DOHH2 (cell line): ENCODE measurements at regions not wholly inside any gene's neighbourhood (a gene's known extent, or its start where the extent isn't known, plus 50 kb on each side); places are given as distances from the start of the nearest gene placed in this dataset.

ENCODE experiments used
- CTCF ChIP-seq: fragments of 200-600 bp; sonication (generic); IDR thresholded peaks from one replicate; pipeline ENCODE4 v1.5.1; 2014; ENCODE audit warnings: antibody characterized with exemption, mild to moderate bottlenecking, low read depth, low read length; ENCODE audit not compliant: poor library complexity, severe bottlenecking
- EZH2phosphoT487 ChIP-seq: fragments of 200-600 bp; sonication (generic); IDR thresholded peaks from 2 replicates; pipeline ENCODE4 v1.6.1; 2017; ENCODE audit warnings: borderline replicate concordance, mild to moderate bottlenecking, antibody characterized with exemption, low read length, moderate library complexity, mixed read lengths

- TF ChIP-seq CTCF (no peak), EZH2phosphoT487 (no peak)
Measured at GRCh38 chr9:106322706-106323245, 540.2 kb upstream of the ZNF462 start.
